ENCODE measurements at regions not wholly inside any gene's neighbourhood (a gene's known extent, or its start where the extent isn't known, plus 50 kb on each side); places are given as distances from the start of the nearest gene placed in this dataset.

GRCh38 chr14:62027958-62028357 is 265.7 kb downstream of the SNAPC1 start:
- no peak for DNase-seq

GRCh38 chr14:62029569-62029924 is 267.3 kb downstream of the SNAPC1 start:
- DNase-seq, result no peak

- no peak for DNase-seq
These were observed 268.2 kb downstream of the SNAPC1 start for GRCh38 chr14:62030387-62030786.

- DNase-seq, result no peak
These were observed 269.3 kb downstream of the SNAPC1 start for GRCh38 chr14:62031504-62031903.

- no peak for DNase-seq
These were observed 291.0 kb downstream of the SNAPC1 start for GRCh38 chr14:62053188-62053587.

GRCh38 chr14:62056789-62057188 is 294.6 kb downstream of the SNAPC1 start:
- no peak for DNase-seq

- no peak for DNase-seq
These were observed 300.4 kb downstream of the SNAPC1 start for GRCh38 chr14:62062645-62063044.

GRCh38 chr14:62064751-62065323 is 302.6 kb downstream of the SNAPC1 start:
- peak in 1 of 2 experiments; percentile 25 for DNase-seq

- DNase-seq, result no peak
These were observed 304.1 kb downstream of the SNAPC1 start for GRCh38 chr14:62066304-62066703.

GRCh38 chr14:62071039-62071438 is 308.8 kb downstream of the SNAPC1 start:
- no peak for DNase-seq

- DNase-seq, result no peak
These were observed 314.1 kb downstream of the SNAPC1 start for GRCh38 chr14:62076368-62076767.

GRCh38 chr14:62076825-62077605 is 314.8 kb downstream of the SNAPC1 start:
- no peak for DNase-seq

GRCh38 chr14:62077676-62078261 is 315.5 kb downstream of the SNAPC1 start:
- peak in 1 of 2 experiments; percentile 24 for DNase-seq

GRCh38 chr14:62079038-62079437 is 316.8 kb downstream of the SNAPC1 start:
- DNase-seq, result no peak

GRCh38 chr14:62081012-62081612 is 318.9 kb downstream of the SNAPC1 start:
- DNase-seq, result no peak

- no peak for DNase-seq
These were observed 319.7 kb downstream of the SNAPC1 start for GRCh38 chr14:62081951-62082350.

GRCh38 chr14:62082779-62083178 is 320.6 kb downstream of the SNAPC1 start:
- no peak for DNase-seq

GRCh38 chr14:62084020-62084419 is 321.8 kb downstream of the SNAPC1 start:
- no peak for DNase-seq

GRCh38 chr14:62087191-62087590 is 325.0 kb downstream of the SNAPC1 start:
- DNase-seq, result no peak

- DNase-seq, result no peak
These were observed 331.5 kb downstream of the SNAPC1 start for GRCh38 chr14:62093736-62094135.

GRCh38 chr14:62097072-62097471 is 334.9 kb downstream of the SNAPC1 start:
- no peak for DNase-seq

GRCh38 chr14:62097824-62098223 is 335.6 kb downstream of the SNAPC1 start:
- no peak for DNase-seq

GRCh38 chr14:62098357-62098756 is 336.1 kb downstream of the SNAPC1 start:
- no peak for DNase-seq

GRCh38 chr14:62099091-62099490 is 336.9 kb downstream of the SNAPC1 start:
- no peak for DNase-seq

All from NCI-H187 (cell line).